OCI-LY3 (cell line): ENCODE measurements at regions not wholly inside any gene's neighbourhood (a gene's known extent, or its start where the extent isn't known, plus 50 kb on each side); places are given as distances from the start of the nearest gene placed in this dataset.

ENCODE experiments used
- CTCF ChIP-seq: fragments of 200-600, 300-600 bp; sonication (generic); IDR thresholded peaks from 2 replicates; pipeline ENCODE4 v1.5.1; 2014; ENCODE audit warnings: antibody characterized with exemption, low read length, low read depth
- EZH2phosphoT487 ChIP-seq: fragments of 200-600 bp; shearing (Covaris generic); IDR thresholded peaks from 2 replicates; pipeline ENCODE4 v1.6.1; 2018; ENCODE audit warnings: antibody characterized with exemption, mixed run types, low read depth

GRCh38 chr7:130878785-130879184, 144.8 kb upstream of the KLF14 start:
- no peak for TF ChIP-seq CTCF
- no peak for TF ChIP-seq EZH2phosphoT487
